ENCODE measurements at regions not wholly inside any gene's neighbourhood (a gene's known extent, or its start where the extent isn't known, plus 50 kb on each side); places are given as distances from the start of the nearest gene placed in this dataset.

- Histone ChIP-seq H3K9me3 (ENCODE audit: low read length) (no peaks in the 10 kb centered on the region), H3K27ac (ENCODE audit: low read depth, low read length) (no peak overlapping the region)
Measured at GRCh38 chr1:200316148-200316803, 93.6 kb downstream of the ZNF281 start.

DNA sequence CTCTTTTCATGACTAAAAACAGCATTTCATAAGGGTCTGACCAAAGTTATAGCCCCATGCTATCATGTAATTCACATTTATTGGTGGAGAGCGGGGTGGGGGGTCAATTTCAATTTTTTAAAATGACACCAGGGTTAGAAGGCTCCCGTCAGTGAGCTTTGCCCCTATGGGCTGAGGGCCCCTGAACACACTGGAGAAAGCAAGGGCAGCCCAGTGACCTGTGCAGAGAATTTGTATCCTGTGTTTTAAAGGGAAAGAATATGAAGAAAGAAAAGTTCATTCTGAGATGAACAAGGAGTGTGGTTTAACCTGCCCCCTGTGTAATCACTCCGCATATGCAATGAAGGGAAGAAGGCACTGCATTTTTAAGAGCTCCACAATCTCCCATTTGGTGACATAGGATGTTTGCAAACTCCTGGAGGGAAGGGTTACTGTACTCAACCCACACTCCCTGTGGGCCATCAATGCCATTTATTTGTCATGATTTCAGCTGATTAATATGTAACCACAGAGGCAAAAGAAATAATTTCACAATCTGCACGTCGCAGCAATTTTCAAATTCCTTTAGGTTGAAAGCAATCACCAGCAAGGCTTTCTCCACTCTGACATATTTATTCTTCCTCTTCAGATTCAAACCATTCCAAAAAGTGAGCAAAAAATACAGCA, 95.6 kb downstream of the ZNF281 start:
- Histone ChIP-seq H3K9me3 (ENCODE audit: low read length) (no peaks in the 10 kb centered on the region), H3K9ac (ENCODE audit: low read length) (no peak overlapping the region), H3K27ac (ENCODE audit: low read depth, low read length) (no peak overlapping the region), H3K4me3 (ENCODE audit: low read depth in 1 of 2, low read length in 2 of 2) (no peak overlapping the region), H3K27me3 (ENCODE audit: control insufficient read depth in 1 of 2, insufficient read depth in 2 of 2, low read length in 2 of 2) (no peaks in the 10 kb centered on the region), H3K4me1 (ENCODE audit: insufficient read depth, low read length) (no peaks in the 10 kb centered on the region), H3K36me3 (ENCODE audit: insufficient read depth, low read length) (no peaks in the 10 kb centered on the region)

More at GRCh38 chr1:200316148-200316803, 93.6 kb downstream of the ZNF281 start:
- no peaks in the 10 kb centered on the region for H3K27me3 ChIP-seq (ENCODE audit: control insufficient read depth in 1 of 2, insufficient read depth in 2 of 2, low read length in 2 of 2)
- no peaks in the 10 kb centered on the region for H3K36me3 ChIP-seq (ENCODE audit: insufficient read depth, low read length)
- H3K4me3 ChIP-seq (ENCODE audit: low read depth in 1 of 2, low read length in 2 of 2) = no peak overlapping the region
- H3K9ac ChIP-seq (ENCODE audit: low read length) = no peak overlapping the region
- H3K4me1 ChIP-seq (ENCODE audit: insufficient read depth, low read length) = no peaks in the 10 kb centered on the region

DNA sequence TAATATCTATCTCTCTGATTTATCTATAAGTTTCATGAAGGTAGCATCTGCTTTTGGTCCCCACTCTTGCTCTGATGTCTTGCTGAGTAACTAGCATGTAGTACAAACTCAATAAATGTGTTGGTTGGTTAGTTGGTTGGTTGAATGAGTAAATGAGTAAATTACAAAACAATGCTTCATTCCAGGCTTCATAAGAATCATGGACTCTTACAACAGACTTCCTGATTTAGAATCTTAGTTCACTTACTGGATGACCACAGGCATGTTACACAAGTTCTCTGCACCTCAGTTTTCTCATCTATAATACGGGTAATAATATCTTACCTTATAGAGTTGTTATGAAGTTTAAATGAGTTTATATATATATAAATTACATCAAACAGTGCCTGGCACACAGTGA, 98.6 kb downstream of the ZNF281 start:
- Histone ChIP-seq H3K27ac (ENCODE audit: low read depth, low read length) (no peak overlapping the region), H3K4me1 (ENCODE audit: insufficient read depth, low read length) (no peaks in the 10 kb centered on the region), H3K27me3 (ENCODE audit: control insufficient read depth in 1 of 2, insufficient read depth in 2 of 2, low read length in 2 of 2) (no peaks in the 10 kb centered on the region), H3K9ac (ENCODE audit: low read length) (no peak overlapping the region), H3K4me3 (ENCODE audit: low read depth in 1 of 2, low read length in 2 of 2) (no peak overlapping the region), H3K36me3 (ENCODE audit: insufficient read depth, low read length) (no peaks in the 10 kb centered on the region), H3K9me3 (ENCODE audit: low read length) (no peaks in the 10 kb centered on the region)

- Histone ChIP-seq H3K4me3 (ENCODE audit: low read depth in 1 of 2, low read length in 2 of 2) (no peak overlapping the region), H3K4me1 (ENCODE audit: insufficient read depth, low read length) (no peaks in the 10 kb centered on the region), H3K27ac (ENCODE audit: low read depth, low read length) (no peak overlapping the region), H3K9me3 (ENCODE audit: low read length) (no peaks in the 10 kb centered on the region), H3K36me3 (ENCODE audit: insufficient read depth, low read length) (no peaks in the 10 kb centered on the region), H3K27me3 (ENCODE audit: control insufficient read depth in 1 of 2, insufficient read depth in 2 of 2, low read length in 2 of 2) (no peaks in the 10 kb centered on the region), H3K9ac (ENCODE audit: low read length) (no peak overlapping the region)
Measured at GRCh38 chr1:200310824-200311223, 99.0 kb downstream of the ZNF281 start.

- H3K27me3 ChIP-seq (ENCODE audit: control insufficient read depth in 1 of 2, insufficient read depth in 2 of 2, low read length in 2 of 2) = no peaks in the 10 kb centered on the region
- no peaks in the 10 kb centered on the region for H3K9me3 ChIP-seq (ENCODE audit: low read length)
- no peak overlapping the region for H3K9ac ChIP-seq (ENCODE audit: low read length)
- H3K36me3 ChIP-seq (ENCODE audit: insufficient read depth, low read length) = no peaks in the 10 kb centered on the region
- no peak overlapping the region for H3K4me3 ChIP-seq (ENCODE audit: low read depth in 1 of 2, low read length in 2 of 2)
- no peaks in the 10 kb centered on the region for H3K4me1 ChIP-seq (ENCODE audit: insufficient read depth, low read length)
- no peak overlapping the region for H3K27ac ChIP-seq (ENCODE audit: low read depth, low read length)
Measured at GRCh38 chr1:200307755-200308066, 102.1 kb downstream of the ZNF281 start.

DNA sequence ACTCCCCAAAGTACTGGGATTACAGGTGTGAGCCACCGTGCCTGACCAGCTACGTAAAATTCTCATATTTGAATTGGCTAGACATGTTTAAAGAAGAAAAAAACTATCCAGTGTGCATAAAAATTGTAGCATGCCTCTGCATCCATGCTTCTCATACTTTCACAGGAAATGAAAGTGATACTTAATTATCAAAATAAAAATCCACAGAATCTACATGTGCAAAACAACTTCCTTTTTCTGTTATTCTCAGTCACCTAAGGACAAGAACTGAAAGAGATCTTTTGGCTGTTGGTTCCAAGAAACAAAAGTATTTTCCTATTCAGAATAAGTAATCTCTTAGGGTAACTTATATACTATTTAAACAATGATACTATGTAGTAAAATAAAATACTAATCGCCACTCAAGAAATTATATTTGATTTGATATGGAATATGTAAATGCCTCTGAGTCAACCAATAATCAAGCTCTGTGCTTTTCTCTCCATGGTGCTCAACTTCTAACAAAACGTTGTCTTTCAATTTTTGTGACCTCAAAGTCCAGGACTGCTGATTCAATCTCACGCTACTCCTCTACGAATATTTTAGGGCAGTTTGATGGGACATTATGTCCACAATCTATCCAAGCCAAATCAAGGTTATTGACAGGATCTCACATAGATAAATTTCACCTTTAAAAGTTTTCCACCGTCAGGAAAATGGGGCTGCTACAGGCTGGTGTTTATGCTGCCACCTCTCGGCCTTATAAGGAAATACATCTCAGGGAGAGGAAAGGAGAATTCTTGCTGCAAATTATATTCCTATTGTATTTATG, 102.7 kb downstream of the ZNF281 start:
- no peaks in the 10 kb centered on the region for H3K4me1 ChIP-seq (ENCODE audit: insufficient read depth, low read length)
- no peak overlapping the region for H3K4me3 ChIP-seq (ENCODE audit: low read depth in 1 of 2, low read length in 2 of 2)
- no peak overlapping the region for H3K27ac ChIP-seq (ENCODE audit: low read depth, low read length)
- H3K9me3 ChIP-seq (ENCODE audit: low read length) = no peaks in the 10 kb centered on the region
- no peak overlapping the region for H3K9ac ChIP-seq (ENCODE audit: low read length)
- H3K36me3 ChIP-seq (ENCODE audit: insufficient read depth, low read length) = no peaks in the 10 kb centered on the region
- no peaks in the 10 kb centered on the region for H3K27me3 ChIP-seq (ENCODE audit: control insufficient read depth in 1 of 2, insufficient read depth in 2 of 2, low read length in 2 of 2)

GRCh38 chr1:200305806-200306205, 104.0 kb downstream of the ZNF281 start:
- Histone ChIP-seq H3K27me3 (ENCODE audit: control insufficient read depth in 1 of 2, insufficient read depth in 2 of 2, low read length in 2 of 2) (peaks cover 3 to 8% of the 10 kb centered on the region in 2 donors), H3K27ac (ENCODE audit: low read depth, low read length) (no peak overlapping the region), H3K4me3 (ENCODE audit: low read depth in 1 of 2, low read length in 2 of 2) (no peak overlapping the region), H3K4me1 (ENCODE audit: insufficient read depth, low read length) (no peaks in the 10 kb centered on the region), H3K9ac (ENCODE audit: low read length) (no peak overlapping the region), H3K9me3 (ENCODE audit: low read length) (no peaks in the 10 kb centered on the region), H3K36me3 (ENCODE audit: insufficient read depth, low read length) (no peaks in the 10 kb centered on the region)

DNA sequence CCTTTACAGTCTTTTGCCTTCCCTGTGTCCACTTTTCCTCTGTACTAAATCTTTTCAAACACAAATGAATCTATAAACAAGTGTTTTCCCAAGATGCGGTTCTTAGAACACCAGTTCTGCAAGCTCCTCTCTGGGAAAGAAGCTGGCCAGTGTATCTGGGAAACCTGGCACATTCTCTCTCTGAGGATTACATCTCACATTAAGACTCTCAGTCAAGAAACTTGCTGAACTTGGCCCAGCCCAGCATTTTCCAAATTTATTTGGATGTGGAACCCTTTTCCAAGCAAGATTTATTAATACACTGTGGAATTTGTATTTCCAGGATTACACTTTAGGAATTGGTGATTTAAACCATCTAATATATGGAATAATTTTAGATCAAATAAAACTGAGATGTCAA, 105.7 kb downstream of the ZNF281 start:
- H3K27ac ChIP-seq (ENCODE audit: low read depth, low read length) = no peak overlapping the region
- no peak overlapping the region for H3K4me3 ChIP-seq (ENCODE audit: low read depth in 1 of 2, low read length in 2 of 2)
- H3K9me3 ChIP-seq (ENCODE audit: low read length) = no peaks in the 10 kb centered on the region
- H3K27me3 ChIP-seq (ENCODE audit: control insufficient read depth in 1 of 2, insufficient read depth in 2 of 2, low read length in 2 of 2) = peaks cover 3 to 8% of the 10 kb centered on the region in 2 donors
- H3K4me1 ChIP-seq (ENCODE audit: insufficient read depth, low read length) = no peaks in the 10 kb centered on the region
- H3K36me3 ChIP-seq (ENCODE audit: insufficient read depth, low read length) = no peaks in the 10 kb centered on the region
- H3K9ac ChIP-seq (ENCODE audit: low read length) = no peak overlapping the region

DNA sequence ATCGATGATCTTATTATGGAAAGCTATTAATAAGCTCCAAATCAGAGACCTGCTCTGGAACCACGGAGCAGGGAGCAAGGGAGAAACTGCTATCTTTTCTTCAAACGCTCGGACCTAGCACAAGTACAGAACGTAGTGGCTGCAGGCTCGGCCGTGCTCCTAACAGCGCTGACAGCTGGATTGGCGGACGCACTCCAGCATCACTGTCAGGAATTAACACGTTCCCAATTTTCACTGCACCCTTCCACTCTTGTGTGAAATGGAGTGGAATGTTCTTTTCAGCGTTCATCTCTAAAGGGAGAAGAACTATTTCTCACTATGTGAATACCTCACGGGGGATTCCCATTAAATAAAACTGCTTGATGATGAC, 106.9 kb downstream of the ZNF281 start:
- Histone ChIP-seq H3K27ac (ENCODE audit: low read depth, low read length) (no peak overlapping the region), H3K9me3 (ENCODE audit: low read length) (no peaks in the 10 kb centered on the region), H3K27me3 (ENCODE audit: control insufficient read depth in 1 of 2, insufficient read depth in 2 of 2, low read length in 2 of 2) (peaks cover 3 to 8% of the 10 kb centered on the region in 2 donors), H3K4me3 (ENCODE audit: low read depth in 1 of 2, low read length in 2 of 2) (peak overlapping the region; percentile 55 to 77), H3K9ac (ENCODE audit: low read length) (no peak overlapping the region), H3K36me3 (ENCODE audit: insufficient read depth, low read length) (no peaks in the 10 kb centered on the region), H3K4me1 (ENCODE audit: insufficient read depth, low read length) (no peaks in the 10 kb centered on the region)

DNA sequence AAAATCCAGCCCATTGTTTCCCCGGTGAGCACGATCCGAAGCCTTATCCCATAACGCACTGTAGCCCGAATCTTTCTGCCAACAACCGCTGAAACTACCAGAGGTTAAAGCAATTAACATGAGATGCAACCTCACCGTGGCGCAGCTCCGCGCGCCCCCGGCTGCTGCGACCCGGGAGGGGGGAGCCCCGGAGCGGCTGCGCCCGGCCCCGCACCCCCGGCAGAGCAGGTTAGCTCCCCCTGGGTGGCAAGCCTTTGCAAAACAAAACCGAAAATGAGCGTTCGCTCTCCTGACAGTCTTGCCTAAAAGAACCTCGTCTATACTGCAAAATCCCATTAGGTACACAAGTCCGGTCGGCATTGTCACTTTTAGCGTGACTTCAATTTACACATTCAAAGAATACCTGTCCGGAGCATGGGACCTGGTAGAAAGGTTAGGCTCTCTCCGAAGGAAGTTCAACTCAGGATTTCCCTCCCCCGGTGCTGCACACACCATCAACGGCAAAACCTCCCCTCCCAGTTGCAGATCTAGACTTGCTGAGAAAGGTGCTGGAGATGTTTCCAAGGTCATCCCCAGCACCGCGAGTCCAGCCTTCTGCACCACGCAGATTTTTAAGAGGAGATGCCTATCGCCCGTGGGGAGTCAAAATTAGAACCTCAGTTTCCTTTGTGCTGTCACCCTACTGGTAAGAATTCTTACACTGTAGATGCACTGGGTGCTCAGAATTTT, 107.5 kb downstream of the ZNF281 start:
- no peaks in the 10 kb centered on the region for H3K9me3 ChIP-seq (ENCODE audit: low read length)
- H3K27me3 ChIP-seq (ENCODE audit: control insufficient read depth in 1 of 2, insufficient read depth in 2 of 2, low read length in 2 of 2) = peaks cover 3 to 8% of the 10 kb centered on the region in 2 donors
- H3K27ac ChIP-seq (ENCODE audit: low read depth, low read length) = no peak overlapping the region
- peak overlapping the region; percentile 19 for H3K9ac ChIP-seq (ENCODE audit: low read length)
- no peaks in the 10 kb centered on the region for H3K36me3 ChIP-seq (ENCODE audit: insufficient read depth, low read length)
- peak overlapping the region; percentile 55 to 77 for H3K4me3 ChIP-seq (ENCODE audit: low read depth in 1 of 2, low read length in 2 of 2)
- no peaks in the 10 kb centered on the region for H3K4me1 ChIP-seq (ENCODE audit: insufficient read depth, low read length)

GRCh38 chr1:200301152-200301551, 108.7 kb downstream of the ZNF281 start:
- H3K4me3 ChIP-seq (ENCODE audit: low read depth in 1 of 2, low read length in 2 of 2) = no peak overlapping the region
- no peaks in the 10 kb centered on the region for H3K9me3 ChIP-seq (ENCODE audit: low read length)
- H3K27me3 ChIP-seq (ENCODE audit: control insufficient read depth in 1 of 2, insufficient read depth in 2 of 2, low read length in 2 of 2) = peaks cover 3 to 8% of the 10 kb centered on the region in 2 donors
- H3K36me3 ChIP-seq (ENCODE audit: insufficient read depth, low read length) = no peaks in the 10 kb centered on the region
- no peak overlapping the region for H3K27ac ChIP-seq (ENCODE audit: low read depth, low read length)
- no peaks in the 10 kb centered on the region for H3K4me1 ChIP-seq (ENCODE audit: insufficient read depth, low read length)
- no peak overlapping the region for H3K9ac ChIP-seq (ENCODE audit: low read length)

All from muscle layer of colon (tissue), 2 donors.